PC-9 (cell line): ENCODE measurements at regions not wholly inside any gene's neighbourhood (a gene's known extent, or its start where the extent isn't known, plus 50 kb on each side); places are given as distances from the start of the nearest gene placed in this dataset.

ENCODE experiments used
- EZH2 ChIP-seq: fragments of 200-600 bp; sonication (generic); IDR thresholded peaks from 2 replicates; pipeline ENCODE4 v1.8.0; 2017; ENCODE audit warnings: antibody characterized with exemption, low read depth
- TF ChIP-seq, protein P1 (sequence below): fragments of 200-600 bp; sonication (generic); conservative IDR thresholded peaks from 2 replicates; pipeline ENCODE4 v1.6.1; 2017; ENCODE audit warnings: mixed run types, antibody characterized with exemption, mild to moderate bottlenecking, moderate library complexity

DNA sequence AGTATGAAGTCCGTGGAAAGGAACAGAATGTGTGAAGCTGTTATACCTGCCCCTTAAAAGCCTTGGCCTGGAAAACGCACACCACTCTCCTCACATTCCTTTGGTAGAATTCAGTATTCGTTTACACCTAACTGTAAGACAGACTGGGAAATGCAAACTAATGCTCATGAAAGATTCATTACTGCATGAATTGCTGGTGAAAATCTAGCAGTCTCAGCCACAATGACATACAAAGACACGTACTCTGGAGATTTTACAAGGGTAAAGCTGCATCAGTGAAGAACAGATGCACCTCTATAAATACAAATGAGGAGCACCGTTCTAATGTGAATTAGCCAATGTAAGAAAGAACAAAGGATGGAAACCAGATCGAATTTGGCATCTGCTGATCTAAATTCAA, 2051.3 kb downstream of the PCDH7 start:
- TF ChIP-seq, protein P1, sequence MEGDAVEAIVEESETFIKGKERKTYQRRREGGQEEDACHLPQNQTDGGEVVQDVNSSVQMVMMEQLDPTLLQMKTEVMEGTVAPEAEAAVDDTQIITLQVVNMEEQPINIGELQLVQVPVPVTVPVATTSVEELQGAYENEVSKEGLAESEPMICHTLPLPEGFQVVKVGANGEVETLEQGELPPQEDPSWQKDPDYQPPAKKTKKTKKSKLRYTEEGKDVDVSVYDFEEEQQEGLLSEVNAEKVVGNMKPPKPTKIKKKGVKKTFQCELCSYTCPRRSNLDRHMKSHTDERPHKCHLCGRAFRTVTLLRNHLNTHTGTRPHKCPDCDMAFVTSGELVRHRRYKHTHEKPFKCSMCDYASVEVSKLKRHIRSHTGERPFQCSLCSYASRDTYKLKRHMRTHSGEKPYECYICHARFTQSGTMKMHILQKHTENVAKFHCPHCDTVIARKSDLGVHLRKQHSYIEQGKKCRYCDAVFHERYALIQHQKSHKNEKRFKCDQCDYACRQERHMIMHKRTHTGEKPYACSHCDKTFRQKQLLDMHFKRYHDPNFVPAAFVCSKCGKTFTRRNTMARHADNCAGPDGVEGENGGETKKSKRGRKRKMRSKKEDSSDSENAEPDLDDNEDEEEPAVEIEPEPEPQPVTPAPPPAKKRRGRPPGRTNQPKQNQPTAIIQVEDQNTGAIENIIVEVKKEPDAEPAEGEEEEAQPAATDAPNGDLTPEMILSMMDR, result no peak
- no peak for TF ChIP-seq EZH2
